Left ventricle myocardium inferior (tissue), 1 donor: ENCODE measurements at regions not wholly inside any gene's neighbourhood (a gene's known extent, or its start where the extent isn't known, plus 50 kb on each side); places are given as distances from the start of the nearest gene placed in this dataset.

Experiments used
- DNase-seq: peaks from one replicate; pipeline ENCODE4 v3.0.0-alpha.2; 2020
- H3K27ac ChIP-seq: fragments of 200-600 bp; replicated peaks from 2 replicates; pipeline ENCODE4 v1.8.0; 2021
- H3K27me3 ChIP-seq: fragments of 200-600 bp; 2 replicates; pipeline ENCODE4 v1.8.0; 2021; ENCODE audit warnings: low read depth
- H3K36me3 ChIP-seq: fragments of 200-600 bp; 2 replicates; pipeline ENCODE4 v1.8.0; 2021
- H3K4me1 ChIP-seq: fragments of 200-600 bp; 2 replicates; pipeline ENCODE4 v1.8.0; 2021
- H3K4me3 ChIP-seq: fragments of 200-600 bp; 2 replicates; pipeline ENCODE4 v1.8.0; 2021; ENCODE audit warnings: mild to moderate bottlenecking, moderate library complexity
- H3K9me3 ChIP-seq: fragments of 200-600 bp; replicated peaks from 2 replicates; pipeline ENCODE4 v1.8.0; 2021
- CTCF ChIP-seq: fragments of 200-600 bp; IDR thresholded peaks from 2 replicates; pipeline ENCODE4 v1.8.0; 2021; ENCODE audit warnings: antibody characterized with exemption, mild to moderate bottlenecking, borderline replicate concordance
- intact Hi-C: fragments of 100-400 bp; cut with micrococcal nuclease; formaldehyde crosslinking; loops from one replicate; pipeline ENCODE4 v1.11.0; 2022
- donor health status: DM: no; HTN: yes; CAD: no; lungs with severe emphysema.

- no peaks in the 10 kb centered on the region for H3K4me1 ChIP-seq
- H3K27ac ChIP-seq, result no peak overlapping the region
- DNase-seq, result no peak
- TF ChIP-seq CTCF, result no peak
- H3K36me3 ChIP-seq, result no peaks in the 10 kb centered on the region
- intact Hi-C loops, result no loop called here
- H3K9me3 ChIP-seq, result peaks cover 16% of the 10 kb centered on the region
- H3K27me3 ChIP-seq, result no peaks in the 10 kb centered on the region
- H3K4me3 ChIP-seq, result no peak overlapping the region
These were observed 147.7 kb downstream of the COG6 start for GRCh38 chr13:39803156-39803555.

DNA sequence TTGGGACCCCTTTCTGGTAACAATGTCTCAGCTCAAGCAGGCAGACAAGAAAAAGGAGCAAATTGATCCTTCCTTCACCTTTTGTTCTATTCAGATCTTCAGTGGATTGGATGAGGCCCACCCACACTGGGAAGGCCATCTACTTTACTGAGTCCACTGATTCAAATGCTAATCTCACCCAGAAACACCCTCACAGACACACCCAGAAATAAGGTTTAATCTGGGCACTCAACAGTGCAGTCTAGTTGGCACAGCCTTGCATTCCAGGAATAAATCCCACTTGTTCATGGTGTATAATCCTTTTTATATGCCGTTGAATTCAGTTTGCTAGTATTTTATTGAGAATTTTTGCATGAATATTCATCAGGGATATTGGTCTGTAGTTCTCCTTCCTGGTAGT lies 148.4 kb downstream of the COG6 start:
- Histone ChIP-seq H3K27ac (no peak overlapping the region), H3K4me1 (no peaks in the 10 kb centered on the region), H3K9me3 (peaks cover 16% of the 10 kb centered on the region), H3K4me3 (no peak overlapping the region), H3K27me3 (no peaks in the 10 kb centered on the region), H3K36me3 (no peaks in the 10 kb centered on the region)
- DNase-seq, result no peak
- intact Hi-C loops, result no loop called here
- no peak for TF ChIP-seq CTCF

DNA sequence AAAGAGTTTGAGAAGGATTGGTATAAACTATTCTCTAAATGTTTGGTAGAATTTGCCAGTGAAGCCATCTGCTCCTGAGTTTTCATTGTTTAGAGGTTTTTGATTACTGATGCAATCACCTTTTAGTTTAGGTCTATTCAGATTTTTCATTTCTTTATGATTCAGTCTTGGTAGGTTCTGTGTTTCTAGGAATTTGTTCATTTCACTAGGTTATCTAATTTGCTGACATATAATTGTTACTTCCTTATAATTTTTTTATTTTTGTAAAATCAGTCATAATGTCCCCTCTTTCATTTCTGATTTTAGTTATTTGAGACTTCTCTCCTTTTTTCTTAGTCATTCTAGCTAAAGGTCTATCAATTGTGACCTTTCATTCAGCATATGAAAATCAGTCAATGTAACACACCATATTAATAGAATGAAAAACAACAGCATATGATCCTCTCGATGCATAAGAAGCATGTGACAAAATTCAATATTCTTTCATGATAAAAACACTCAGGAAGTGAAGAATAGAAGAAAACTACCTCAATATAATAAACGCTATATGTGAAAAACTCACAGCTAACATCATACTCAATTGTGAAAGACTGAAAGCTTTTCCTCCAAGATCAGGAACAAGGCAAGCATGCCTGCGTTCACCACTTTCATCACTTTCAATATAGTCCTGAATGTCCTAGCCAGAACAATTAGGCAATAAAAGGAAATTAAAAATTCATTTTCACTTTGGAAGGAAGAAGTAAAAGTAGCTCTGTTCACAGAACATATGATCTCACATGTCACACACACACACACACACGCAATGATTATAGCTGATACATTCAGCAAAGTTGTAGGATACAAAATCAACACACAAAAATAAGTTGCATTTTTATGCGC lies 149.1 kb downstream of the COG6 start:
- no peak for TF ChIP-seq CTCF
- Histone ChIP-seq H3K4me3 (no peak overlapping the region), H3K27me3 (no peaks in the 10 kb centered on the region), H3K27ac (no peak overlapping the region), H3K36me3 (no peaks in the 10 kb centered on the region), H3K9me3 (peaks cover 16% of the 10 kb centered on the region), H3K4me1 (no peaks in the 10 kb centered on the region)
- intact Hi-C loops, result no loop called here
- DNase-seq, result no peak

- no peaks in the 10 kb centered on the region for H3K27me3 ChIP-seq
- no peak for DNase-seq
- H3K36me3 ChIP-seq, result no peaks in the 10 kb centered on the region
- no peak for TF ChIP-seq CTCF
- H3K9me3 ChIP-seq, result no peaks in the 10 kb centered on the region
- no peak overlapping the region for H3K4me3 ChIP-seq
- intact Hi-C loops, result no loop called here
- H3K4me1 ChIP-seq, result no peaks in the 10 kb centered on the region
- H3K27ac ChIP-seq, result no peak overlapping the region
These were observed 154.0 kb downstream of the COG6 start for GRCh38 chr13:39809466-39809865.

DNA sequence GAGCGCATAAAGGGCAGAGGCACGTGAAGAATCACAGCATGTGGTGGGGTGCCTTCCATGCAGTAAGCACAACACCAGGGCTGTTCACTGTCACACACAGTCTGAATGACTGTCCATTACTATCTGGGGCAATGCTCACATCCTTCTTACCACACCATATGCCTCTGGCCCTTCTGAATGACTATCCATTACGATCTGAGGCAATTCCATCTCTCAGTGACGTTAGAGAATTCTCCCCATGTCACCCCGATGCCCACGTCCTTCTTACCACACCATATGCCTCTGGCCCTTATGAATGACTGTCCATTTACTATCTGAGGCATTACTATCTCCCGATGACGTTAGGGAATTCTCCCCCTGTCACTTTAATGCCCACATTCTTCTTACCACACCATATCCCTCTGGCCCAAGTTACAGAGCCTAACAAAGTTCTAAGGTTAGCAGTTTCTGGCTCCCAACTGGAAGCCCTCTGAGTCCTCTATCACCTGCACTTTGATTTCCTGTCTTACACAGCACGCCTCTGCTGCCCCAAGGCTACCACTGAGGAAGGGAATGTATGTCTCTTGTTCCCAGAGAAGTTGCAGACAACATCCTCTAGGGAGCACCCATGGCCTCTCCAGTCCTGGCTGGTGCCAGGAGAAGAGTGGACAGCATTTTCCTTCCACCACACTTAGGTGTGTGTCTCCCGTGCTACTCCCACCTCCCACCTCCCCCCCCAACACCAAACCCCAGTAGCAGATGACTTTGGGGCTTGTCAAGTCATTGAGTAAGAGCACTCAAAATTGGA lies 154.8 kb downstream of the COG6 start:
- no peaks in the 10 kb centered on the region for H3K9me3 ChIP-seq
- no peak for TF ChIP-seq CTCF
- intact Hi-C loops, result no loop called here
- no peak for DNase-seq
- no peaks in the 10 kb centered on the region for H3K4me1 ChIP-seq
- H3K4me3 ChIP-seq, result no peak overlapping the region
- no peak overlapping the region for H3K27ac ChIP-seq
- no peaks in the 10 kb centered on the region for H3K27me3 ChIP-seq
- no peaks in the 10 kb centered on the region for H3K36me3 ChIP-seq
